K562 (cell line): ENCODE measurements at regions not wholly inside any gene's neighbourhood (a gene's known extent, or its start where the extent isn't known, plus 50 kb on each side); places are given as distances from the start of the nearest gene placed in this dataset.

ENCODE experiments used
- CHD2 ChIP-seq: IDR thresholded peaks from 2 replicates; pipeline ENCODE4 v1.6.1; 2011; ENCODE audit warnings: low read depth, low read length
- FOSL1 ChIP-seq: fragments of 200-800 bp; sonication (Bioruptor generic); conservative IDR thresholded peaks from 2 replicates; pipeline ENCODE4 v1.6.1; 2016; ENCODE audit warnings: missing genetic modification characterization, missing compliant biosample characterization
- TF ChIP-seq, protein P1 (sequence below): fragments of 450-650 bp; IDR thresholded peaks from 2 replicates; pipeline ENCODE4 v1.6.1; 2016; ENCODE audit warnings: antibody characterized with exemption

DNA sequence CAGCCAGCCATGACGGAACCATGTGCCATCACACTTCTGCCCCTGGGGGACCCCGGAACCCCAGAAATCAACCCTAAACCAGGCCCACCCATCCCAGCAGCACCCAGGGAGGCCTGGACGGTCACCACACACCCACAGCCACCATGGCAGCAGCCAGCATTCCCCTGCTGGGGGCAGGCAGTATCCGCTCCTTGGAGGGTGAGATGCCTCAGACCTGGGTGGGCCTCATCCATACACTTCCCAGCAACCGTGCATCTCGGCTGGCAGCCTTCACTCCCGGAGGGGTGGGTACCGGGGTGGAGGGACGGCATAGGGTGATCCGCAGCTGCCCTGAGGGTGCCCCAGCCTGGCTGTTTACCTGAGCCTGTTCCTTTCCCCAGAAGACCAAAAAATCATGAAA, 69.1 kb upstream of the FAM20C start:
- TF ChIP-seq FOSL1 (tag), result no peak
- TF ChIP-seq, protein P1, sequence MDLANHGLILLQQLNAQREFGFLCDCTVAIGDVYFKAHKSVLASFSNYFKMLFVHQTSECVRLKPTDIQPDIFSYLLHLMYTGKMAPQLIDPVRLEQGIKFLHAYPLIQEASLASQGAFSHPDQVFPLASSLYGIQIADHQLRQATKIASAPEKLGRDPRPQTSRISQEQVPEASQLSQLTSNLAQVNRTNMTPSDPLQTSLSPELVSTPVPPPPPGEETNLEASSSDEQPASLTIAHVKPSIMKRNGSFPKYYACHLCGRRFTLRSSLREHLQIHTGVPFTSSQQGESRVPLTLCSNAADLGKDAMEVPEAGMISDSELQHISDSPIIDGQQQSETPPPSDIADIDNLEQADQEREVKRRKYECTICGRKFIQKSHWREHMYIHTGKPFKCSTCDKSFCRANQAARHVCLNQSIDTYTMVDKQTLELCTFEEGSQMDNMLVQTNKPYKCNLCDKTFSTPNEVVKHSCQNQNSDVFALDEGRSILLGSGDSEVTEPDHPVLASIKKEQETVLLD, result no peak
- no peak for TF ChIP-seq CHD2
